ENCODE measurements at regions not wholly inside any gene's neighbourhood (a gene's known extent, or its start where the extent isn't known, plus 50 kb on each side); places are given as distances from the start of the nearest gene placed in this dataset.
"Not testable (repeated sequence)": the region's sequence is repeated elsewhere in the genome, so short reads cannot be mapped to it uniquely, and the experiment has no call there.

- H3K9me3 ChIP-seq = no peaks in the 10 kb centered on the region
- TF ChIP-seq CTCF (IDR thresholded peaks at IDR 0.05) (no peak), POLR2A (IDR thresholded peaks at IDR 0.05) (no peak), EP300 (IDR thresholded peaks at IDR 0.05; ENCODE audit: low read depth) (no peak), POLR2AphosphoS5 (IDR thresholded peaks at IDR 0.05) (no peak)
- no peaks in the 10 kb centered on the region for H3K27me3 ChIP-seq
- in situ Hi-C loops (cut with MboI; ENCODE audit: low pct_ligation_motif_present in 1 of 4, low pct_unique_long_range_greater_than_20kb in 1 of 4, low sequenced_read_pairs in 3 of 4) = no loop called here
- intact Hi-C loops (cut with DNase I; ENCODE audit: low total_unique reads) = no loop called here
- no peak overlapping the region for H3K4me3 ChIP-seq
- WGBS, 2 donors (ENCODE audit: low coverage in 1 of 2) = 84 to 93% methylated on average over 4 to 5 of the region's 5 CpGs
- H3K36me3 ChIP-seq = no peaks in the 10 kb centered on the region
- no peaks in the 10 kb centered on the region for H3K4me1 ChIP-seq
- DNase-seq = no peak
- H3K27ac ChIP-seq = no peak overlapping the region
These were observed 279.2 kb upstream of the NREP start for GRCh38 chr5:112036206-112036605.

GRCh38 chr5:112034421-112034979 lies 277.5 kb upstream of the NREP start:
- H3K27me3 ChIP-seq = no peaks in the 10 kb centered on the region
- H3K36me3 ChIP-seq = no peaks in the 10 kb centered on the region
- no peak for DNase-seq
- H3K9me3 ChIP-seq = no peaks in the 10 kb centered on the region
- intact Hi-C loops (cut with DNase I; ENCODE audit: low total_unique reads) (no loop called here), in situ Hi-C loops (cut with MboI; ENCODE audit: low pct_ligation_motif_present in 1 of 4, low pct_unique_long_range_greater_than_20kb in 1 of 4, low sequenced_read_pairs in 3 of 4) (no loop called here)
- no peak overlapping the region for H3K27ac ChIP-seq
- no peak overlapping the region for H3K4me3 ChIP-seq
- no peaks in the 10 kb centered on the region for H3K4me1 ChIP-seq
- TF ChIP-seq POLR2A (IDR thresholded peaks at IDR 0.05) (no peak), CTCF (IDR thresholded peaks at IDR 0.05) (no peak), POLR2AphosphoS5 (IDR thresholded peaks at IDR 0.05) (no peak), EP300 (IDR thresholded peaks at IDR 0.05; ENCODE audit: low read depth) (no peak)

GRCh38 chr5:112026879-112027278 lies 269.9 kb upstream of the NREP start:
- intact Hi-C loops (cut with DNase I; ENCODE audit: low total_unique reads) = loop anchor here (10.0 kb wide), 1 partner anchor 1618 kb away; no protein-coding TSS in a partner anchor
- DNase-seq; H3K9me3 ChIP-seq; H3K4me1 ChIP-seq; H3K27me3 ChIP-seq; H3K36me3 ChIP-seq; H3K4me3 ChIP-seq; in situ Hi-C loops (cut with MboI; ENCODE audit: low pct_ligation_motif_present in 1 of 4, low pct_unique_long_range_greater_than_20kb in 1 of 4, low sequenced_read_pairs in 3 of 4); H3K27ac ChIP-seq: not testable (repeated sequence)
- 41 to 74% methylated on average over 3 of the region's 3 CpGs for WGBS, 2 donors (ENCODE audit: low coverage in 1 of 2)

- intact Hi-C loops (cut with DNase I; ENCODE audit: low total_unique reads) = loop anchor here (10.0 kb wide), 1 partner anchor 1619 kb away; no protein-coding TSS in a partner anchor
- Histone ChIP-seq H3K27me3 (no peaks in the 10 kb centered on the region), H3K4me3 (no peak overlapping the region), H3K4me1 (no peaks in the 10 kb centered on the region), H3K36me3 (no peaks in the 10 kb centered on the region), H3K9me3 (no peaks in the 10 kb centered on the region), H3K27ac (no peak overlapping the region)
- in situ Hi-C loops (cut with MboI; ENCODE audit: low pct_ligation_motif_present in 1 of 4, low pct_unique_long_range_greater_than_20kb in 1 of 4, low sequenced_read_pairs in 3 of 4) = no loop called here
- TF ChIP-seq POLR2AphosphoS5 (IDR thresholded peaks at IDR 0.05) (no peak), EP300 (IDR thresholded peaks at IDR 0.05; ENCODE audit: low read depth) (no peak), POLR2A (IDR thresholded peaks at IDR 0.05) (no peak), CTCF (IDR thresholded peaks at IDR 0.05) (no peak)
- 0 to 41% methylated on average over 1 of the region's 1 CpG for WGBS, 2 donors (ENCODE audit: low coverage in 1 of 2)
- DNase-seq = no peak
These were observed 268.8 kb upstream of the NREP start for GRCh38 chr5:112025757-112026156.

GRCh38 chr5:112024769-112025168 lies 267.8 kb upstream of the NREP start:
- Histone ChIP-seq H3K4me1 (no peaks in the 10 kb centered on the region), H3K27ac (no peak overlapping the region), H3K27me3 (no peaks in the 10 kb centered on the region), H3K9me3 (no peaks in the 10 kb centered on the region), H3K36me3 (no peaks in the 10 kb centered on the region), H3K4me3 (no peak overlapping the region)
- TF ChIP-seq POLR2AphosphoS5 (IDR thresholded peaks at IDR 0.05) (no peak), EP300 (IDR thresholded peaks at IDR 0.05; ENCODE audit: low read depth) (no peak), POLR2A (IDR thresholded peaks at IDR 0.05) (no peak), CTCF (IDR thresholded peaks at IDR 0.05) (no peak)
- intact Hi-C loops (cut with DNase I; ENCODE audit: low total_unique reads) (loop anchor here (10.0 kb wide), 1 partner anchor 1620 kb away; no protein-coding TSS in a partner anchor), in situ Hi-C loops (cut with MboI; ENCODE audit: low pct_ligation_motif_present in 1 of 4, low pct_unique_long_range_greater_than_20kb in 1 of 4, low sequenced_read_pairs in 3 of 4) (no loop called here)
- DNase-seq = no peak
- 44 to 54% methylated on average over 2 of the region's 2 CpGs for WGBS, 2 donors (ENCODE audit: low coverage in 1 of 2)
